GM12878 (cell line): ENCODE measurements at regions not wholly inside any gene's neighbourhood (a gene's known extent, or its start where the extent isn't known, plus 50 kb on each side); places are given as distances from the start of the nearest gene placed in this dataset.

ENCODE experiments used
- ATAC-seq: fragments of 200-7000 bp; cut with Tn5 transposase; 3 replicates; pipeline ENCODE4 v1.9.1; 2020; ENCODE audit warnings: mild to moderate bottlenecking, moderate library complexity
- BruUV-seq: library from RNA; stranded (reverse); fragments of 400-500 nt; replicated peaks from 2 replicates; lab custom pipeline; 2021; lab: Mats Ljungman, UMichigan
- CTCF ChIA-PET: fragments of 300-600 bp; sonication (Branson Sonifier 250); formaldehyde crosslinking; extraction: SDS; loops from one replicate; lab custom pipeline; 2021; ENCODE audit warnings: inconsistent platforms; lab: Yijun Ruan, JAX
- POLR2A ChIA-PET: fragments of 350-600 bp; formaldehyde crosslinking; extraction: SDS; loops from one replicate; lab custom pipeline; 2021; ENCODE audit warnings: inconsistent platforms; lab: Charles Lee
- RAD21 ChIA-PET: fragments of 300-600 bp; sonication (Branson Sonifier 250); formaldehyde crosslinking; loops from one replicate; lab custom pipeline; 2023; ENCODE audit warnings: antibody characterized with exemption; ENCODE audit not compliant: unreplicated experiment; lab: Charles Lee
- SMC1A ChIA-PET: fragments of 300-600 bp; sonication (Branson Sonifier 250); formaldehyde crosslinking; loops from one replicate; lab custom pipeline; 2023; ENCODE audit not compliant: unreplicated experiment, uncharacterized antibody; lab: Charles Lee
- DNase-seq: peaks from one replicate; pipeline ENCODE4 v3.0.0-alpha.2; 2011; ENCODE audit warnings: low read depth, low spot score
- FAIRE-seq: peaks from 3 replicates; lab custom pipeline; 2011; peaks lifted over from hg19 to GRCh38; lab: Jason Lieb, UNC
- H2AFZ ChIP-seq: 2 replicates; pipeline ENCODE4 v1.6.0; 2011; ENCODE audit warnings: low read depth, low read length, control low read depth; ENCODE audit not compliant: control insufficient read depth
- H3K27ac ChIP-seq: 2 replicates; pipeline ENCODE4 v1.5.1; 2011; ENCODE audit warnings: control low read depth; ENCODE audit not compliant: control insufficient read depth, insufficient read depth
- H3K27me3 ChIP-seq, 2 experiments: replicated peaks in 1 of 2; 2 replicates each; pipeline versions ENCODE4 v1.6.0 to v1.6.1; 2011; ENCODE audit warnings: low read length in 1 of 2; ENCODE audit not compliant: control insufficient read depth in 2 of 2, insufficient read depth in 2 of 2
- H3K36me3 ChIP-seq, 2 experiments: 2 replicates each; pipeline ENCODE4 v1.5.1; 2011; ENCODE audit warnings: low read length in 1 of 2; ENCODE audit not compliant: control insufficient read depth in 2 of 2, insufficient read depth in 2 of 2
- H3K4me1 ChIP-seq: 2 replicates; pipeline ENCODE4 v1.6.1; 2011; ENCODE audit warnings: mild to moderate bottlenecking, low read length, moderate library complexity, mixed read lengths; ENCODE audit not compliant: control insufficient read depth, insufficient read depth
- H3K4me2 ChIP-seq: 2 replicates; pipeline ENCODE4 v1.6.0; 2011; ENCODE audit warnings: control low read depth; ENCODE audit not compliant: control insufficient read depth, insufficient read depth
- H3K4me3 ChIP-seq: fragments of 200-600 bp; sonication (generic); 2 replicates; pipeline ENCODE4 v1.5.1; 2016
- H3K79me2 ChIP-seq: 2 replicates; pipeline ENCODE4 v1.6.0; 2011; ENCODE audit warnings: low read length; ENCODE audit not compliant: control insufficient read depth, insufficient read depth
- H3K9ac ChIP-seq: 2 replicates; pipeline ENCODE4 v1.8.0; 2011; ENCODE audit warnings: low read length, control low read depth, mixed read lengths; ENCODE audit not compliant: control insufficient read depth, insufficient read depth
- H3K9me3 ChIP-seq: replicated peaks from 3 replicates; pipeline ENCODE4 v1.5.1; 2011; ENCODE audit warnings: mild to moderate bottlenecking, low read length; ENCODE audit not compliant: control insufficient read depth, insufficient read depth
- H4K20me1 ChIP-seq: 2 replicates; pipeline ENCODE4 v1.6.0; 2011; ENCODE audit not compliant: control insufficient read depth, insufficient read depth
- ASH2L ChIP-seq: fragments of 300-600, 200-600 bp; sonication (generic); IDR thresholded peaks from 2 replicates; pipeline ENCODE4 v1.6.1; 2017; ENCODE audit warnings: low read depth, mild to moderate bottlenecking, borderline replicate concordance
- CBX5 ChIP-seq: sonication (generic); IDR thresholded peaks from 2 replicates; pipeline ENCODE4 v1.6.1; 2016; ENCODE audit warnings: low read depth, moderate library complexity, mild to moderate bottlenecking, inconsistent platforms
- CHD2 ChIP-seq: IDR thresholded peaks from 2 replicates; pipeline ENCODE4 v1.6.1; 2011; ENCODE audit warnings: low read depth, low read length, improper control_type of control experiment, borderline replicate concordance
- CHD4 ChIP-seq: fragments of 200-600 bp; sonication (generic); IDR thresholded peaks from 2 replicates; pipeline ENCODE4 v1.6.1; 2016; ENCODE audit warnings: mild to moderate bottlenecking
- ESRRA ChIP-seq: IDR thresholded peaks from 2 replicates; pipeline ENCODE4 v1.6.1; 2012; ENCODE audit warnings: mild to moderate bottlenecking, low read length, improper control_type of control experiment
- HCFC1 ChIP-seq: fragments of 150-350 bp; IDR thresholded peaks from 2 replicates; pipeline ENCODE4 v1.6.1; 2014; ENCODE audit warnings: low read length
- MTA2 ChIP-seq: fragments of 450-650 bp; IDR thresholded peaks from 2 replicates; pipeline ENCODE4 v1.6.1; 2016; ENCODE audit warnings: low read depth, mild to moderate bottlenecking, moderate library complexity
- MXI1 ChIP-seq: fragments of 150-350 bp; IDR thresholded peaks from 2 replicates; pipeline ENCODE4 v1.6.1; 2011; ENCODE audit warnings: low read depth, mild to moderate bottlenecking, inconsistent platforms, low read length, improper control_type of control experiment
- NBN ChIP-seq: fragments of 450-650 bp; IDR thresholded peaks from 2 replicates; pipeline ENCODE4 v1.6.1; 2016
- NR2C1 ChIP-seq: fragments of 450-650 bp; IDR thresholded peaks from 2 replicates; pipeline ENCODE4 v1.6.1; 2017; ENCODE audit warnings: antibody characterized with exemption, mild to moderate bottlenecking, moderate library complexity
- NR2C2 ChIP-seq: IDR thresholded peaks from 2 replicates; pipeline ENCODE4 v1.6.1; 2011; ENCODE audit warnings: borderline replicate concordance, low read depth; ENCODE audit not compliant: control insufficient read depth, insufficient read length
- NR2F1 ChIP-seq: fragments of 450-650 bp; conservative IDR thresholded peaks from 2 replicates; pipeline ENCODE4 v1.6.1; 2017; ENCODE audit warnings: mild to moderate bottlenecking
- RAD51 ChIP-seq: fragments of 450-650 bp; IDR thresholded peaks from 2 replicates; pipeline ENCODE4 v1.6.1; 2016; ENCODE audit warnings: moderate library complexity, mild to moderate bottlenecking, inconsistent platforms
- RUNX3 ChIP-seq: IDR thresholded peaks from 2 replicates; pipeline ENCODE4 v1.6.1; 2012; ENCODE audit warnings: low read length, inconsistent platforms
- SIX5 ChIP-seq: IDR thresholded peaks from 2 replicates; pipeline ENCODE4 v1.6.1; 2011; ENCODE audit warnings: mild to moderate bottlenecking, low read depth, low read length, moderate library complexity; ENCODE audit not compliant: severe bottlenecking
- TCF7 ChIP-seq: IDR thresholded peaks from 2 replicates; pipeline ENCODE4 v1.6.1; 2014; ENCODE audit warnings: antibody characterized with exemption, borderline replicate concordance
- YBX1 ChIP-seq: fragments of 450-650 bp; IDR thresholded peaks from 2 replicates; pipeline ENCODE4 v1.6.1; 2016; ENCODE audit warnings: antibody characterized with exemption
- YY1 ChIP-seq: IDR thresholded peaks from 2 replicates; pipeline ENCODE4 v1.6.1; 2011; ENCODE audit warnings: low read depth, mild to moderate bottlenecking, low read length
- ZZZ3 ChIP-seq: IDR thresholded peaks from 2 replicates; pipeline ENCODE4 v1.6.1; 2011; ENCODE audit warnings: low read depth; ENCODE audit not compliant: control insufficient read depth, insufficient read length
- WGBS: methylation state at CpG from one replicate; pipeline ENCODE4 v1.1.6; 2016; ENCODE audit warnings: low lambda C conversion rate; ENCODE audit not compliant: insufficient replicate concordance, insufficient coverage; ENCODE audit errors: missing lambda C conversion rate; 5-methylcytosine and 5-hydroxymethylcytosine counted together
- in situ Hi-C: fragments of 300-500 bp; cut with MboI; formaldehyde crosslinking; loops from 9 replicates; pipeline ENCODE4 v1.14.3; 2018; ENCODE audit warnings: mixed read lengths
- intact Hi-C: fragments of 100-400 bp; cut with micrococcal nuclease; formaldehyde crosslinking; loops from one replicate; pipeline ENCODE4 v1.14.2; 2022; ENCODE audit not compliant: unreplicated experiment
- TF ChIP-seq, protein P1 (sequence below), 3 experiments: IDR thresholded peaks in 2 of 3; conservative IDR thresholded peaks in 1 of 3; 2 replicates each; pipeline ENCODE4 v1.5.1; 2011; ENCODE audit warnings: low read depth in 3 of 3, low read length in 3 of 3, mild to moderate bottlenecking in 3 of 3, control low read depth in 2 of 3, moderate library complexity in 2 of 3, inconsistent platforms in 1 of 3, mixed read lengths in 1 of 3; ENCODE audit not compliant: control insufficient read depth in 2 of 3, insufficient read depth in 1 of 3; ENCODE audit errors: extremely low read depth in 1 of 3
- TF ChIP-seq, protein P2 (sequence below): fragments of 150-350 bp; IDR thresholded peaks from 2 replicates; pipeline ENCODE4 v1.6.1; 2016; ENCODE audit warnings: low read depth, low read length

DNA sequence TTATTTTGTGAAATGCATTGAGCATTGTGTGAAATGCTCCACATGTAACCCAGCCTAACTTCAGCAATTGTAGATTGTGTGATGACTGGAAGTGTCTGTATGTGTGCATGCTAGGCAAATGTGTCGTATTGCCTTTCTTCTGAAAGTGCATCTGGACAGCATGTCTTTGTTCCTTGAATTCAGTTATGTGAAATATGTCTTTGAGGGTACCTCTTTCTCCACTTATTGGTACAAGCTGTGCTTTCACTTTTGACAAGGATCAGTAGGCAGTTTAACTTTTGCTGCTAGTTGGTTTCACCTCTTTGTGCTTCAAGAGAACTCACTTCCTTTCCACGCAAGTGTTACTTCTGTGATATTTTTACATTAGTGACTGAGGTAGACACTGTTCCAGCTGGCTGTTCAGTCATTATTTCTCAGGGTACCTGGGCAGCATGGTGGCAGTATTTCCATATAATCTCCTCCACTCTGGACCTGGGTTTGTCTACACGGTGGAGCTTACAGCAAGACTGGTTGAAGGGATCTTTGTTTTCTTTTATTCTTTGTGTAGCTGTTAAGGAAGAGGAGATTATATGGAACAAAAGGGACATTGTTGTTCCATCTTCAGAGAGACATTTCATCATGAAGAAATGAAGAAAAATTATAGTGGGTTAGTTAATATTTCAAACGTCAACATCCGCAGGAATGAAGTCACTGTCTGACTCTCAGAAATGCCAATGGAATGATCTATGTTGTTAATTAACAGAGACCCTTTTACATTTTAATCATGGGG, 175.4 kb downstream of the UTRN start:
- Histone ChIP-seq H3K36me3 (peaks cover 5 to 30% of the 10 kb centered on the region in 2 experiments), H3K4me2 (peak overlapping the region; percentile 59), H3K9ac (peak overlapping the region; percentile 22; the same call in 1 of the 2 replicates), H2AFZ (peak overlapping the region; percentile 51), H3K4me1 (peaks cover 13% of the 10 kb centered on the region), H3K4me3 (no peak overlapping the region), H3K79me2 (no peaks in the 10 kb centered on the region), H4K20me1 (no peaks in the 10 kb centered on the region), H3K27ac (peak overlapping the region; percentile 40), H3K9me3 (no peaks in the 10 kb centered on the region), H3K27me3 (no peaks in the 10 kb centered on the region)
- CTCF ChIA-PET: interaction anchor here (0.7 to 5.5 kb wide), 6 partner anchors 20 to 1508 kb away, joined by 3 to 44 read pairs (median 4); no protein-coding TSS in a partner anchor
- ATAC-seq (peak; percentile 91), FAIRE-seq (peak; percentile 92), DNase-seq (peak; percentile 64)
- no TSS peak for BruUV-seq
- in situ Hi-C loops (no loop called here), intact Hi-C loops (no loop called here)
- WGBS: 52% methylated on average over 5 of the region's 5 CpGs
- SMC1A ChIA-PET: interaction anchor here (0.6 to 4.5 kb wide), 17 partner anchors 8 to 236 kb away, joined by 3 to 24 read pairs (median 3); no protein-coding TSS in a partner anchor
- POLR2A ChIA-PET: interaction anchor here (1.6 kb wide), 1 partner anchor 8 kb away, joined by 3 read pairs; no protein-coding TSS in a partner anchor
- RAD21 ChIA-PET: interaction anchor here (1.0 to 3.2 kb wide), 6 partner anchors 9 to 355 kb away, joined by 3 to 29 read pairs (median 4); no protein-coding TSS in a partner anchor
- TF ChIP-seq RUNX3 (no peak), NR2C1 (no peak), SIX5 (peak; percentile 7), NR2C2 (no peak), HCFC1 (no peak), CBX5 (no peak), YBX1 (no peak), ZZZ3 (no peak), ASH2L (no peak), NR2F1 (no peak), YY1 (no peak), CHD2 (no peak), NBN (0 out of 2 replicates have a peak, but pooled peaks have one; percentile 17), MTA2 (no peak), MXI1 (no peak), CHD4 (no peak), ESRRA (no peak), TCF7 (no peak), RAD51 (no peak)
- TF ChIP-seq, protein P1, sequence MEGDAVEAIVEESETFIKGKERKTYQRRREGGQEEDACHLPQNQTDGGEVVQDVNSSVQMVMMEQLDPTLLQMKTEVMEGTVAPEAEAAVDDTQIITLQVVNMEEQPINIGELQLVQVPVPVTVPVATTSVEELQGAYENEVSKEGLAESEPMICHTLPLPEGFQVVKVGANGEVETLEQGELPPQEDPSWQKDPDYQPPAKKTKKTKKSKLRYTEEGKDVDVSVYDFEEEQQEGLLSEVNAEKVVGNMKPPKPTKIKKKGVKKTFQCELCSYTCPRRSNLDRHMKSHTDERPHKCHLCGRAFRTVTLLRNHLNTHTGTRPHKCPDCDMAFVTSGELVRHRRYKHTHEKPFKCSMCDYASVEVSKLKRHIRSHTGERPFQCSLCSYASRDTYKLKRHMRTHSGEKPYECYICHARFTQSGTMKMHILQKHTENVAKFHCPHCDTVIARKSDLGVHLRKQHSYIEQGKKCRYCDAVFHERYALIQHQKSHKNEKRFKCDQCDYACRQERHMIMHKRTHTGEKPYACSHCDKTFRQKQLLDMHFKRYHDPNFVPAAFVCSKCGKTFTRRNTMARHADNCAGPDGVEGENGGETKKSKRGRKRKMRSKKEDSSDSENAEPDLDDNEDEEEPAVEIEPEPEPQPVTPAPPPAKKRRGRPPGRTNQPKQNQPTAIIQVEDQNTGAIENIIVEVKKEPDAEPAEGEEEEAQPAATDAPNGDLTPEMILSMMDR (IDR thresholded peaks at IDR 0.05 in 2 of 3, conservative IDR thresholded peaks at IDR 0.05 in 1 of 3; ENCODE audit: control insufficient read depth in 2 of 3, extremely low read depth in 1 of 3, insufficient read depth in 1 of 3, low read depth in 3 of 3, low read length in 3 of 3): 0 out of 6 replicates have a peak, but pooled peaks of 2 of the 3 experiments have one; percentile 3 to 5
- TF ChIP-seq, protein P2, sequence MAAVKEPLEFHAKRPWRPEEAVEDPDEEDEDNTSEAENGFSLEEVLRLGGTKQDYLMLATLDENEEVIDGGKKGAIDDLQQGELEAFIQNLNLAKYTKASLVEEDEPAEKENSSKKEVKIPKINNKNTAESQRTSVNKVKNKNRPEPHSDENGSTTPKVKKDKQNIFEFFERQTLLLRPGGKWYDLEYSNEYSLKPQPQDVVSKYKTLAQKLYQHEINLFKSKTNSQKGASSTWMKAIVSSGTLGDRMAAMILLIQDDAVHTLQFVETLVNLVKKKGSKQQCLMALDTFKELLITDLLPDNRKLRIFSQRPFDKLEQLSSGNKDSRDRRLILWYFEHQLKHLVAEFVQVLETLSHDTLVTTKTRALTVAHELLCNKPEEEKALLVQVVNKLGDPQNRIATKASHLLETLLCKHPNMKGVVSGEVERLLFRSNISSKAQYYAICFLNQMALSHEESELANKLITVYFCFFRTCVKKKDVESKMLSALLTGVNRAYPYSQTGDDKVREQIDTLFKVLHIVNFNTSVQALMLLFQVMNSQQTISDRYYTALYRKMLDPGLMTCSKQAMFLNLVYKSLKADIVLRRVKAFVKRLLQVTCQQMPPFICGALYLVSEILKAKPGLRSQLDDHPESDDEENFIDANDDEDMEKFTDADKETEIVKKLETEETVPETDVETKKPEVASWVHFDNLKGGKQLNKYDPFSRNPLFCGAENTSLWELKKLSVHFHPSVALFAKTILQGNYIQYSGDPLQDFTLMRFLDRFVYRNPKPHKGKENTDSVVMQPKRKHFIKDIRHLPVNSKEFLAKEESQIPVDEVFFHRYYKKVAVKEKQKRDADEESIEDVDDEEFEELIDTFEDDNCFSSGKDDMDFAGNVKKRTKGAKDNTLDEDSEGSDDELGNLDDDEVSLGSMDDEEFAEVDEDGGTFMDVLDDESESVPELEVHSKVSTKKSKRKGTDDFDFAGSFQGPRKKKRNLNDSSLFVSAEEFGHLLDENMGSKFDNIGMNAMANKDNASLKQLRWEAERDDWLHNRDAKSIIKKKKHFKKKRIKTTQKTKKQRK: no peak
